K562 (cell line): ENCODE measurements at regions not wholly inside any gene's neighbourhood (a gene's known extent, or its start where the extent isn't known, plus 50 kb on each side); places are given as distances from the start of the nearest gene placed in this dataset.

ENCODE experiments used
- ATF3 ChIP-seq, 2 experiments: fragments of 450-650 bp in 1 of 2; sonication (generic) in 1 of 2; formaldehyde crosslinking in 1 of 2; IDR thresholded peaks in 1 of 2; conservative IDR thresholded peaks in 1 of 2; 2 replicates each; pipeline versions ENCODE4 v1.6.1 to v1.8.1; 2016 to 2023; ENCODE audit warnings: mild to moderate bottlenecking in 2 of 2, moderate library complexity in 2 of 2, inconsistent platforms in 1 of 2, missing genetic modification reagents in 1 of 2
- CTCF ChIP-seq, 3 experiments: IDR thresholded peaks in 2 of 3; conservative IDR thresholded peaks in 1 of 3; 2 replicates each; pipeline ENCODE4 v1.5.1; 2011 to 2012; ENCODE audit warnings: low read length in 3 of 3, mild to moderate bottlenecking in 3 of 3, control low read depth in 2 of 3, improper control_type of control experiment in 1 of 3, inconsistent platforms in 1 of 3, low read depth in 1 of 3, mixed read lengths in 1 of 3, moderate library complexity in 1 of 3; ENCODE audit not compliant: insufficient read depth in 2 of 3
- TAF1 ChIP-seq: IDR thresholded peaks from 2 replicates; pipeline ENCODE4 v1.6.1; 2011; ENCODE audit warnings: mild to moderate bottlenecking, low read length, moderate library complexity; ENCODE audit not compliant: insufficient read depth, control insufficient read depth, severe bottlenecking; ENCODE audit errors: extremely low read depth
- ZNF311 ChIP-seq: fragments of 250-450 bp; sonication (Bioruptor Pico); IDR thresholded peaks from 2 replicates; pipeline ENCODE4 v1.4.0; 2020; ENCODE audit warnings: mild to moderate bottlenecking, moderate library complexity
- ZNF436 ChIP-seq: fragments of 250-450, 450-650 bp; sonication (Bioruptor Pico); formaldehyde crosslinking; IDR thresholded peaks from 2 replicates; pipeline ENCODE4 v1.7.0; 2020; ENCODE audit warnings: mild to moderate bottlenecking
- ZNF639 ChIP-seq, 2 experiments: fragments of 200-800 bp in 1 of 2; sonication (Bioruptor generic) in 1 of 2; sonication (generic) in 1 of 2; formaldehyde crosslinking in 1 of 2; IDR thresholded peaks in 1 of 2; conservative IDR thresholded peaks in 1 of 2; 2 replicates each; pipeline versions ENCODE4 v1.5.0 to v1.6.1; 2016 to 2020; ENCODE audit warnings: missing compliant biosample characterization in 1 of 2, missing genetic modification characterization in 1 of 2, missing genetic modification reagents in 1 of 2

- TF ChIP-seq CTCF (IDR thresholded peaks at IDR 0.05 in 2 of 3, conservative IDR thresholded peaks at IDR 0.05 in 1 of 3; ENCODE audit: insufficient read depth in 2 of 3, low read depth in 1 of 3, low read length in 3 of 3), result no peak
- no peak for TF ChIP-seq ZNF311 (CRISPR knock-in tag)
- TF ChIP-seq TAF1, result no peak
- TF ChIP-seq ZNF436 (CRISPR knock-in tag), result no peak
- TF ChIP-seq ATF3 (IDR thresholded peaks at IDR 0.05), result no peak
- no peak for TF ChIP-seq ATF3 (CRISPR knock-in tag; conservative IDR thresholded peaks at IDR 0.05)
- no peak for TF ChIP-seq ZNF639 (CRISPR knock-in tag; conservative IDR thresholded peaks at IDR 0.05 in 1 of 2, IDR thresholded peaks at IDR 0.05 in 1 of 2)
Observed at GRCh38 chr7:118801366-118801765, 576.9 kb downstream of the ANKRD7 start.
